Stimulated activated CD8-positive, alpha-beta memory T cell treated with anti-CD3 and anti-CD28 coated beads, Interleukin-2, amount 100 ng/mL, for 48 hours (primary cell): ENCODE measurements at regions not wholly inside any gene's neighbourhood (a gene's known extent, or its start where the extent isn't known, plus 50 kb on each side); places are given as distances from the start of the nearest gene placed in this dataset.
"Not testable (repeated sequence)": the region's sequence is repeated elsewhere in the genome, so short reads cannot be mapped to it uniquely, and the experiment has no call there.

Source experiments
- DNase-seq, 2 donors: peaks; one replicate each; pipeline ENCODE4 v3.0.0-alpha.2; 2020; ENCODE audit warnings: low read depth in 2 of 2

DNA sequence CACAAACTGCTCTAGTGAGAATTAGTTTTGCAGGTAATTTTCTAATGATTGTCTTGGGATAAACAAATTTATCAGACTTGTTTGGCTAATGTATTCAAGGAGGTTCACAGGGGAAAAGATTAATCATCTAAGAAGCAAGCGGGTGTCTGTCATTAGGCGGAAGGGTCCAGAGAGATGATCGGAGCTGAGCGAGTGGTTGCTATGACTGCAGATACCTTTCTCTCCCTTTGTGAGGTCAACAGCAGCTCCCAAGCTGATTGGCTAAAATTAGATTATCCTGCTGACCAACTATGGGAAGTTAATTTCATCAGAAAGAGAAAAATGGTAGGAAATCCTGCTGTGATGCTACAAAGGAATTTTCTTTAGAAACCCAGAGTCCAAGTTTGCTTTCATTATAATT is 276.0 kb downstream of the SOX2 start:
- no peak for DNase-seq

DNA sequence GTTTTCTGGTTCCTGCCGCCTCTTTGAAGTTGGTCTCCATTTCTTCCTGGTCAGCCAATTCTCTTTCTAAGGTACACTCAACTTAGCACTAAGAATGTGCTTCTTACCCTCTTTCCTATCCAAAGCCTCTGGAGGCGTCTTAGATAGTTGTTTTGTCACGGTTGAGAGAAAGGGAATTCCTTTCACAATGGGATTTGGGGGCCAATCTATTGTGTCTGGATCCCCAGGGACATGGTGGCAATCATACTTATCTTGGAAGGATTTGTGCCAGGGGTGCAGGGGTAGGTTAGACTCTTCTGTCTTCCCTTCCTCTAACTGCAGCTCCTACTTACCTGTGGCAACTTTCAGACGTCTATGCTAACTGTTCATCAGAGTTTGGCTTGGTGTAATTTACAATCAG is 287.1 kb downstream of the SOX2 start:
- no peak for DNase-seq

DNA sequence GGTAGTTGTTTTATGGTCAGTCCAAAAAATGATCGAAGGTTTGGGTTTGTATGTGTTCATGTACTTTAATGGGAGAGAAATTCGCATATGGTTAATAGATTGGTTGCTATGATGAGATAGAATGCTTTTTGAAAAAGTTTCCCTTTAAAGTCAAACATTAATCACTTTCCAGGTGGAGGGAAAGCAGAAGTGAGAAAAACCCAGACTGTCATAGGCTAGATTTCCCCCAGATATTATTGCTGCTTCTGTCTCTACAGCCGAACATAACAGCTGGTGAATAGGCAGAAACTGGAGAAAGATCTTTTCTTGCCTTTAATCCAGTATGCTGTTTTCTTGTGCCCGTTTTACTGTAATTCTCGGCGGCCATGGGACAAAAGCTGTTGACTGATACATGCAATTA is 287.6 kb downstream of the SOX2 start:
- DNase-seq: no peak

DNA sequence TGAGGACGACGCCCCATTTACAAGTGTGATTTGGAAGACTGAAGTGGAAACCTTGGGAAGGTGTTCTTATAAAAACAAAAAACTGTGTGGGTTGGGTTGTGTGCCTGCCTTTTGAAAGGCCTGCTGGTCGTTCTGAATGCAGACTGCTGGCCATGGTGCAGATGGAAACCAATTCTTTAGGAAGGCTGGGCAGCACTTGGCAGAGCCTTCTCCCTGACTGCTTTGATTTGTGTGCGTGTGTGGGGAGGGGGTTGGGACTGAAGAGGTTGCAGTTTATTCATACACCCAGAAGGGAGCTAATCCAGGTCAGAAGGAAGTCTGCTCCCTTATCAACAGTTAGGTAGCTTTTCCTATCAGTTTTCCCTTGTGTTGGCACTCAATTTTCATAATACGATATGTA is 288.7 kb downstream of the SOX2 start:
- DNase-seq: no peak

DNA sequence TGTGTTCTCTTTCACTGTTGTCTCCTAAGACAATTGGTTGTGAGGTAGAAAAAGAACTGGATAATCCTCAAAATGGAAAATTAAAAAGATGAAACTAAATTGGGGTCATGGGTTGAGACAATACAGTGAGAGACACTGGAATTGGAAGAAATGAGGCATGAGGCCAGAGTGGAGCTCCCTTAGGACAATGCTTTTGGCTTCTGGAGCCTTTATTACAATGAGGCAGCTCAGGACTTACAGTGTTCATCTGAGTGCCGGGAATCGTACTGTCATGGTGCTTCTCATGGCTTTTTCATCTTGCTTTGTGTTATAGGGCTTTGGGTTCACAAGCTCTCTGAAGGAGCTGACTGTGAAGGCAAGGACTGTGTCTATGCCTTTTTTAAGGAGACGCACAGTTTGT is 293.5 kb downstream of the SOX2 start:
- no peak for DNase-seq

DNA sequence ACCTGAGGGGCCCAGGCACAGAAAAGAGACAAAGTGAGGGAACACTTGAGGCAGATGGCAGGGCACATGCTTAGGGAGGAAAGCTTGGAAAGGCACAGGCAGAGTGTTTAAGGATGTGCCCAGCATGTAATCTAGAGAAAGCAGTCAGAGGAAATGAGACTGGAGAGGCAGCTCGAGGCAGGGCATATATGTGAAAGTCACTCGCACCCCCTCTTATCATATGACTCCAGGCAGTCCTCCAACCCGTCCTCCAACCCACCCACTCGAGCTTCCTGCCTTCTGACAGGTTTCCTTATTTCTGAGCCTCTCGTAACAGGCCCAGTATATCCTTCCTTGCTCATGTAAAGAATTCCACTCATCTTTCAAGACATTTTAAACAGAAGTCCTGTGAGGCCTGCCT is 294.0 kb downstream of the SOX2 start:
- no peak for DNase-seq

DNA sequence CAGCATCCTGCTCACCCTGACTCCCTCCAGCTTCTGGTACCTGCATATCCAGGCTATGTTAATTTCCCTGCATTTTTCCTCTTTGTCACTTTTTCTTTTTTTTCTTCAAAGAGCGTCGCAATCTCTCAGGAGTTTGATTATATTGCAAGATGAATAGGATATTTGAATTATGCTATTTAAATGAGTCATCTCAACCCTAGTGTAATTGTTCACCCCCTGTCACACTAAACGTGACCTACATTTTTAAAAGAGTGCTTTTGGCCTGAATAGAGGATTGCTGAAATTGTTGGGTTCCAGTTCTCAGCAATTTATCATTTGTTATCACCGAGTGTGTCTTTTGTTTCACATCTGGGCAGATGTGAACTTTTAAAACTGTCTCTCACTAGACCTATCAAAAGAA is 294.7 kb downstream of the SOX2 start:
- no peak for DNase-seq

DNA sequence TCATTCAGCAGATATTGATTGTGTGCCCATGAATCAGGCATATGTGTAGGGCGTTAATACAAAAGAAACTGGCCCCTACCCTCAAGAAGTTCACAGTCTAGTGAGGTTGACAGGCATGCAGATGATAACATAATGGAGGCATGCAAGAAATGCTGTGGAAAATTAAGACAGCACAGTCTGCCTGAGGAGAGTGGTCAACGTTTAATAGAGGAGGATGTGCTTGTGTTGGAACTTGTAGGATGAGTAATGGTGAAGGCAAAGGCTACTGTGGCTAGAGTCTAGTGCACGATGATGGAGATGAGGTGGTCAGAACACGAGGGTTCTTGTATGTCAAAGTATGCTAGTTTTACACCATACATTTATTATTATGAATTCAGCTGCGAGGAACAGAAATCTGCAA is 295.7 kb downstream of the SOX2 start:
- DNase-seq: no peak

DNA sequence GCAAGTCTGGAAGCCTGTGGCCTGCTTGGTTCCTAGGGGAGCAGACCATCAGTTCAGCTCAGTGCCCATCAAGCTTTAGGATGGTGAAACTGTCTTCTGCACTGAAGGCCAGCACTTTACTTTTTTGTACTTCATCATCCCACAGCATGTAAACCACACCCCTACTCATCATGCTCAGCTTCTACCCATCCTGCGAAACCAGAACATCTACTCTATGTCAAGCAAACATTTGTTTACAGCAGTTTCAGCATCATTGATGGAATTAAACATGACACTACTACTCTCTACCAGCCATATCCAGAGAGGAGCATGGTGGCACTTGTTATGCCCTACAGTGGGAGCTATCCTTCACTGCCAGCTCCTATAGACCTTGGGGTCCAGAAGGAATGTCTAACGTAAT is 306.6 kb downstream of the SOX2 start:
- no peak for DNase-seq

DNA sequence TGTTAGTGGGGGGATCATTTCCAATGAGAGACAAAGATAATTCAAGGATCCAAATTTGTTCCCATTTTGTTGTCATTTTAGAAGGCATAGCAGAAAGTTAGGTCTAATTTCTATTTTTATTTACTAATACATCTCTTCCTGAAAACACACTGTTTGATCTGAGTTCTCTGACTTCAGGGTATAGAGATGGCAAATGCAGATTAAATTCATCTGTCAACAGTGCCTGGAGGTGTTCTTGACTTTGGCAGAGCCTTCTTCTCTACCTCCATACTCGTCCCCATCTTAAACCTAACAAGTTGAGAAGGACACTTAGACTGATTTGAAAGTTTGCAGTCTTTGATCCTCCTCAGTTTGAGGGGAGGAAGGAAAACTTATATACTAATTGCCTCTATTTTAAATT is 308.2 kb downstream of the SOX2 start:
- DNase-seq: no peak

DNA sequence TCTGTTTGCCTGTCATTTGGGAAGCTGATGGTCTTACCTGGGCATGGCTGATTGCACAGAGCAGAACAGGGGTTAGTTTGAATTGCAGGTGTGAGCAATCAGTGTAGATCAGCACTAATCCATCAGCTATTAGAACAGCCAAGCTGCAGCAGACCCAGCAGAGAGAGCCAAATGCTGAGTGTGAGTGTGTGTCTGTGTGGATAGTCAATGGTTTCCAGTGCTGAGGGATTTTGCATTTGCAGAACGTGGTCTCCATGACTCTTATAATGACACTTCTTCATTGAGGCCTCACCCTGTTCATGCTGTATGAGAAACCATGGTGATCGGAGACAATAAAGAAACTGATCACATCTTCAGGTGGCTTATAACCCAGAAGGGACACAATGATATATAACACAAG is 312.1 kb downstream of the SOX2 start:
- DNase-seq: no peak

DNA sequence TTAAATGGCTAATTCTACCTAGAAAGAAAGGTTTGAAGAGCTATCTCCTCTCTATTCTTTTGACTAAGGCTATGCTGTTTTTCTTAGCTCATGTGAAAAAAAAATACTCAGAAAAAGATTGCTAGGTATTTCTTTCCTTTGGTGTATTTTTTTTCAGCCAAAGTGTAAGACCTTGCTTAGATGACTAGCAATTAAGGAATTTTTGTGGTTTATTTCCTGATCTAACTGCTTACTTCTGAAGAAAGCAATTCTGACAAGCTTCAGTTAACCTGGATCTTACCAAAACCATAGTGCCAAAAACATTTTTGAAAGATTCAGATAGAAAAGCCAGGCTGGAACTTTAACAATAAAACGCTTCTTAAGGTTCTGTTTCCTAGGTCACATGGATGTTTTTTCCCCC is 315.6 kb downstream of the SOX2 start:
- DNase-seq: no peak

DNA sequence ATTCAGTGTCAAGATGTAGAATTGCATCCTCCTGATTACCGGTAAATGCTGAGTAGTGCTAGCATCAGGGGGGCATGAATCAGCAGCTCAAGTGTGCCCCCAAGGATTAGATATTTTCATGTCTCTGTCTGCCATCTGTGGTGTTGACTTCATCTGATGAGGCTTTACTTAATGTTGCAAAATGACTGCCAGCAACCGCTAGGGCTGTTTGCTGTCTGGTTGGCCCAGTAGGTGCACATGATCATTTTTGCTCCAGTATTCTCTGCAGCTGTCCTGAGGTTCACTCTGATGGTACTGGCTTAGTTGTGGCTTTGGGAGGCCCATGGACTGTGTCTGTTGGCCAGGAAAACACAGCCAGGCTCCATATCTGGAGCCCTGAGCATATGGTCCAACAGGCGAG is 316.4 kb downstream of the SOX2 start:
- no peak for DNase-seq

DNA sequence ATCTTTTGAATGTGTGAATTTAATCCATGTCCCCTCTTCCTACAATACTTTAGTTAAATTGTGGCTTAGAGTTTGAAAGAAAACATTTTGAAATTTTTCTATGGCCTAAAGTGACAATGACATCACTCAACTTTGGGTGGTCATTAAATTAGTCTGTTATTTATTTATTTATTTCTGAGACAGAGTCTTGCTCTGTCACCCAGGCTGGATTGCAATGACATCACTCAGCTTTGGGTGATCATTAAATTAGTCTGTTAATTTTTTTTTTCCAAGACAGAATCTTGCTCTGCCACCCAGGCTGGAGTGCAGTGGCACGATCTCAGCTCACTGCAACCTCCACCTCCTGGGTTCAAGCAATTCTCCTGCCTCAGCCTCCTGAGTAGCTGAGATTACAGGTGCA is 322.5 kb downstream of the SOX2 start:
- DNase-seq: not testable (repeated sequence)

DNA sequence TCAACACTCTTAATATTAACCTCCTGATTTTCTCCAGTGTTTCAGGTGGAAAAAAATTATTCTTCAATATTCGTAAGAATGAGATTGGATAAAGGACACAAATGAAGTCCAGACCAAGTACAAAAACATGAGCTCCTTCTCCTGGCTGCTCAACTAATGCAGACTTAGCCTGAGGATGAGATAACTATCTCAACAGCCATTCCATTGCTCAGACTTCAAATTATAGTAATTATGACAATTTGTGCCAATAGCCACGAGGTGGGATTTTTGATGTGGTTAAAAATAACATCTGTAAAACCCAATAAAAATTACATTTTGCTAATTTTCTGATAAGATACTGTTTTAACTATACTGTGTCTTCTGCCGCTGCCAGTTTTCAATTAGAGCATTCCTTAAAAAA is 323.6 kb downstream of the SOX2 start:
- no peak for DNase-seq

DNA sequence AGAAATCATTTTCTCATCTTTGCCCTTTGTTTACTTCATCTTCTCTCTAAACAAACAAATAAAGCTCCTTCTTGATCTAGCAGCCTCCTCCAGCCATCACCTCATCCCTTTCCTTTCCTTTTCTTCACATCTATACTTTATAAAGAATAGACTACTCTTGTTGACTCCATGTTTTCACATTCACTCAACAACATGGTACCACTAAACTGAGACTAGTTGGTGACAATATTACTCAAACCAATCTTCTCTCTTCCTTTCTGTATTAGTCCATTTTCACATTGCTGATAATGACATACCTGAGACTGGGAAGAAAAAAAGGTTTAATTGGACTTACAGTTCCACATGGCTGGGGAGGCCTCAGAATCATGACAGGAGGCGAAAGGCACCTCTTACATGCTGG is 324.7 kb downstream of the SOX2 start:
- DNase-seq: no peak

DNA sequence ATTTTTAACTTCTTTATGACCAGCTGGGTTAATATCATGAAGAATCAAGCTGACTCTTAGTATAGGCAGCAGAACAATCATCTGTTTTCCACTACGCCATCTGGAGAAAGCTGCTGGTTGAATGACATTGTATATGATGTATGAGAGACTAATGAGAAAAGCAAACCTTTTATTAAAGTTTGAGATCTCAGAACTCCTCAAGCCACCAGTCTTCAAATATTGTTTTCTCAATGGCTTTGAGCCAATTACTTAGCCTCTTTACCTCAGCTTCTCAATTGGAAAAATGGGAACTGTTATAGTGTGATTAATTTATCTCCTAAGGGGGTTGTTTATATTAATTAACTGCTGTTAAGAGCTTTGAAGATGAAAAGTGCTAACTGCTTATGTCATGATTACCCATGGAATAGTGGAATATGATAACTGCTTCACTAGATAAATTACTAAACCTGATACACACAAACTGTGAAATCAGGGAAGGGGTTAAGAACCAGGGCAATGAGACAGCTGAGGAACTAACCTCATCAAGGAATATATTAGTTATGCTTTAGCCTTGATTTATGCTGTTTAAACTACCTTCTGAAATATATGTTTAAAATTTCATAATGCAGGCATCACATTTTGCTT is 330.1 kb downstream of the SOX2 start:
- DNase-seq: no peak

DNA sequence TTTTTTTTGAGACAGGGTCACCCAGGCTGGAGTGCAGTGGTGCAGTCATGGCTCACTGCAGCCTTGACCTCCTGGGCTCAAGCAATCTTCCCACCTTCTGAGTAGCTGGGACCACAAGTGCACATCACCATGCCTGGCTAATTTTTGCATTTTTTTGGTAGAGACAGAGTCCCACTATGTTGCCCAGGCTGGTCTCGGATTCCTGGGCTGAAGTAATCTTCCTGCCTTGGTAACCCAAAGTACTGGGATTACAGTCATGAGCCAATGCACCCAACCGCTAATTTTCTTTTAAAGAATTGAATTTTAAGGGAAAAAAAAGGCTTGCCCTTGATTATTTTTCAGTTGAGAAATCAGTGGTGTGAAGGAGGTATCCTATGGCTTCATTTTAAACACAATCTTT is 334.0 kb downstream of the SOX2 start:
- no peak for DNase-seq

DNA sequence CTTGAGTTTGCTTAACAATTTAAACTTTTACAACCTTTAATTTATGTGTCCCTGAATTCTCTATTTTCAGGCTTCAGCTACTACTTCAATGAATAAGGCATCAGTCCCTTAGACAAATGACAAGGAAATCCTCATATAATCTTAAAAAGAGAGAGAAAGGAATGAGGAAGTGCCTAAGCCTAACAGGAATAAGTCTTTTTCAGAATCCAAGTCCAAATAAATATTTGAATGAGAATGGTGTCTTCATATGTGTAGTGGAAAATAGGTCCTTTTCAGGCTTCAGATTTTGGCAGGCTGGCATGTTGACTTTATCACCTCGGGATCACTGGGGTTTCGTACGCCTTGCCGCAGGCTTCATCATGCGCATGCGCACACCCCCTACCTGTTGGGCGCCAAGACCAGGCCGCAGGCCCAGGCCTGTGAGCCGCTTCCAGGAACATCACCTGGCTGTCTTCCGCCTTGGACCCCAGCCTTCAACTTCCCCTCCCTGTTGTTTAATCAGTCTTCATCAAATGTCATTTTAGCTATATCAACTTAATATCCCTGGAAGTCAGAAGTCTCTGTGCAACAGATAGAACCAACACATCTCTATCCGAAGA is 334.5 kb downstream of the SOX2 start:
- no peak for DNase-seq

DNA sequence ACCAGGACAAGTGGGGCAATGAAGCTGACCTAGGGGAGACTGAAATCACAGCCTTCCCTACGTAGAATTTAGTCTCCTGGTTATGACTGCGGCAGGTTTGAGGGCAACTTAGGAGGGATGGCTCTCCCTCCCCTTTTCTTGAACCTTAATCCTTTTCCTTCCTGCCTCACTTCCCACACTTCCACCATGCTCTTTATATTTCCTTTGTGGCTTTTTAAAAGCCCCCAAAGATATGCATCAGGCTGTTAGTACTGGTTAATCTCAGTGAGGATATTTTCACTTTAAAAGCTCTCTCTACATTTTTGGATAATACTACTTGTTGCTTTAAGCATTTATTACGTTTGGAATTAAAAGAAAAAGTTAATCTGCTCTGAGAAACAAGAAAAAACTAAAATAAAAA is 339.2 kb downstream of the SOX2 start:
- DNase-seq: no peak

DNA sequence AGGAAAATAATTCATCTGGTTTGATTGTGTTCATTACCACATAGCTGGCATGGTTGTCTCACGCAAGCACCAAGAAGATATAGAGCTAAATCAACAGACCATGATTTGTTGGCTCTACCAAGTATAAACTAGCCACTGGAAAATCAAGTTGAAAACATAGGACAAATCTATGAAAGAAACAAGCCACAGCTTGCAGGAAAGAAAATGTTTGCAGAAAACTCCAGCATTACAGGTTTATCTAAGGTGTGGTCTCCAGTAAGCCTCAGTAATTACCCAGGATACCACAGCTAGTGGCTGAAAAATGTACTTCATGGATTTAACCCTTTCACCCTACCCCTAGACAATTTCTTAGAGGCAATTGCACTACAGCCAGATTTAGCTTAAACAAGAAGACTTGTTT is 340.6 kb downstream of the SOX2 start:
- no peak for DNase-seq

DNA sequence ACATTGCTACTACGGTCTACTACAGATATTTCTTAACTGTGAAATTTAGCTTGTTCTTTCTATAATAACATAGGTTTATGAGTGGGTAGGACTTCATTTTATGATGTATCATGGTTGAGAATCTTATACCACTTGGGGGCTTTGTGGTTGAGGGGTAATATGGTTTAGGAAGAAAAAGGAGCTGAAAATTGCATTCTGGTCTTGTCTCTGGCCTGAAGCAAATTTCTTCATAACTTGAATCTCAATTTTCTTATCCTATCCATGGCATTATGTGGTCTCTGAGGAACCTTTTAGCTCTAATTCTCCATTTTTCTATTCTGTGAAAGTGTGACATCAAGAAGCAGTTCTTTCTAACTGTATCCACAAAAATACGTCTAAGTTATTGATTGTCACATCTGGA is 341.0 kb downstream of the SOX2 start:
- DNase-seq: no peak

DNA sequence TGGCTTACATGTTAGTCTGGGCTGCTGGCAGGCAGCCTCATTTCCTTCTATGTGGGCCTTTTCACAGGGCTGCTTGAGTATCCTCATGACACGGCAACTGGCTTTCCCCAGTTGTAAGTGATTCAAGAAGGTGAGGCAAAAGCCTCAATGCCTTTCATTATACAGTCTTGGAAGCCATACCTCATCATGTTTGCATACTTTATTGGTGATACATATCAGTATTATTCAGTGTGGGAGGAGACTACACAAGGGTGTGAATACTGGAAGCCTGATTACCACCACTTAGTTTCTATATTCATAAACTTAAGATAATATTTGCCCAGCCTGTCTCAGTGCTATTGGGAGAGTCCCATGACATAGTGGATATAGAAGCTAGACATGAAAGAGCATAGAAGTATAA is 346.8 kb downstream of the SOX2 start:
- DNase-seq: no peak

DNA sequence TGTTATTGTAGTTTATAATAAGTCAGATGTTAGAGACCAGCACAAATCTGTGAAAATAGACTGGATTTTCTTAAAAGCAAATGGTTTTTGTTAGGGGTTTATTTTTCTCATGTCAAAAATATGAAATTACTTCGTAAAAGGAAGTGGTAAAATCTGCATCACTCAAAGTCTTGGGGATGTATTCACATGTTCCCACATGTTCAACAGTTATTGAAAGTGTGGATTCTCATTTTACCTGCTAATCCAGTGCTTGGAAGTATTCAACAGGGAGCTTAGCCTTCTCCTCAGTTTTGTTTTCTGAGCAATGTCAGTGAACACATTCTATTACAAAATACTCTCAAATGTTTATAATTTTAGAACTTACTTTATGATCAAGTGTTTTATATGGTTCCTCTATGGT is 352.0 kb downstream of the SOX2 start:
- DNase-seq: no peak
